HuH-7 (cell line): ENCODE measurements at regions not wholly inside any gene's neighbourhood (a gene's known extent, or its start where the extent isn't known, plus 50 kb on each side); places are given as distances from the start of the nearest gene placed in this dataset.
"Not testable (repeated sequence)": the region's sequence is repeated elsewhere in the genome, so short reads cannot be mapped to it uniquely, and the experiment has no call there.

ENCODE experiments used
- DNase-seq: peaks from one replicate; pipeline ENCODE4 v3.0.0; 2011; ENCODE audit warnings: low spot score

GRCh38 chr16:29578898-29579297 is 72.7 kb upstream of the NPIPB12 start:
- not testable (repeated sequence) for DNase-seq

GRCh38 chr16:29581764-29582163 is 75.6 kb upstream of the NPIPB12 start:
- DNase-seq, result not testable (repeated sequence)

GRCh38 chr16:29591919-29592318 is 71.1 kb upstream of the SPN start:
- not testable (repeated sequence) for DNase-seq

GRCh38 chr16:29594269-29594925 is 68.7 kb upstream of the SPN start:
- not testable (repeated sequence) for DNase-seq

- peak; percentile 58 for DNase-seq
These were observed 67.9 kb upstream of the SPN start for GRCh38 chr16:29594926-29595838.

- not testable (repeated sequence) for DNase-seq
These were observed 66.0 kb upstream of the SPN start for GRCh38 chr16:29597030-29597429.

- not testable (repeated sequence) for DNase-seq
These were observed 62.7 kb upstream of the SPN start for GRCh38 chr16:29600111-29601000.

GRCh38 chr16:29602247-29602625 is 60.8 kb upstream of the SPN start:
- DNase-seq, result not testable (repeated sequence)

- not testable (repeated sequence) for DNase-seq
These were observed 60.4 kb upstream of the SPN start for GRCh38 chr16:29602683-29603088.

GRCh38 chr16:29604631-29605549 is 58.2 kb upstream of the SPN start:
- DNase-seq, result not testable (repeated sequence)

GRCh38 chr16:29605593-29606205 is 57.3 kb upstream of the SPN start:
- DNase-seq, result not testable (repeated sequence)

GRCh38 chr16:29606669-29607427 is 56.2 kb upstream of the SPN start:
- not testable (repeated sequence) for DNase-seq

- not testable (repeated sequence) for DNase-seq
These were observed 55.6 kb upstream of the SPN start for GRCh38 chr16:29607428-29607823.

GRCh38 chr16:29612381-29613306 is 50.4 kb upstream of the SPN start:
- not testable (repeated sequence) for DNase-seq
